ENCODE measurements at regions not wholly inside any gene's neighbourhood (a gene's known extent, or its start where the extent isn't known, plus 50 kb on each side); places are given as distances from the start of the nearest gene placed in this dataset.

- no peak for TF ChIP-seq RAD21 (IDR thresholded peaks at IDR 0.05; ENCODE audit: low read depth)
Measured at GRCh38 chr2:172282944-172283343, 144.4 kb upstream of the ITGA6 start (continued).

- RAD21 ChIA-PET (ENCODE audit: low non-redundant PET in 1 of 2, low total read pairs in 2 of 2, uncharacterized antibody in 2 of 2, unreplicated experiment in 2 of 2): no interaction called here
- no peak overlapping the region for H3K9ac ChIP-seq (ENCODE audit: low read length)
- H4K20me1 ChIP-seq (ENCODE audit: insufficient read depth): no peaks in the 10 kb centered on the region
- H3K36me3 ChIP-seq (ENCODE audit: control insufficient read depth in 1 of 2, insufficient read depth in 2 of 2, low read length in 2 of 2): no peaks in the 10 kb centered on the region
- no peak overlapping the region for H3K27ac ChIP-seq (ENCODE audit: low read depth, low read length)
- no TSS peak for BruUV-seq (replicated peaks)
- no peak for TF ChIP-seq SRF (IDR thresholded peaks at IDR 0.05; ENCODE audit: low read depth)
- no peak for TF ChIP-seq CBX3 (IDR thresholded peaks at IDR 0.05; ENCODE audit: low read depth)
- no peak for TF ChIP-seq ZFX (IDR thresholded peaks at IDR 0.05)
- ATAC-seq (no peak), DNase-seq (ENCODE audit: low read depth, low spot score) (no peak)
- intact Hi-C loops (cut with micrococcal nuclease): no loop called here
- no peaks in the 10 kb centered on the region for H3K27me3 ChIP-seq (ENCODE audit: insufficient read depth, low read length)
- no peaks in the 10 kb centered on the region for H3K9me2 ChIP-seq (ENCODE audit: insufficient read depth)
- no peaks in the 10 kb centered on the region for H3K79me2 ChIP-seq (ENCODE audit: insufficient read depth, low read length)
- no peak overlapping the region for H3K4me2 ChIP-seq (ENCODE audit: low read length)
- H3K4me3 ChIP-seq (replicated peaks in 1 of 2; ENCODE audit: low read depth in 1 of 2, low read length in 2 of 2): no peak overlapping the region
- CTCF ChIA-PET: interaction anchor here (2.0 kb wide), 1 partner anchor 178 kb away, joined by 7 read pairs; no protein-coding TSS in a partner anchor
- POLR2A ChIA-PET: no interaction called here
- peaks cover 8 to 20% of the 10 kb centered on the region in 2 experiments for H3K4me1 ChIP-seq (ENCODE audit: control insufficient read depth in 1 of 2, insufficient read depth in 2 of 2, low read length in 2 of 2)
- H3K9me3 ChIP-seq (ENCODE audit: control insufficient read depth in 1 of 2, insufficient read depth in 1 of 2, low read depth in 1 of 2, low read length in 2 of 2): no peaks in the 10 kb centered on the region
- no peak overlapping the region for H2AFZ ChIP-seq (ENCODE audit: low read depth, low read length, poor library complexity, severe bottlenecking)
Measured at GRCh38 chr2:172283476-172283875, 143.9 kb upstream of the ITGA6 start.

- H3K4me2 ChIP-seq (ENCODE audit: low read length): no peak overlapping the region
- ChIA-PET CTCF (interaction anchor here (1.1 to 2.0 kb wide), 2 partner anchors 177 to 178 kb away, joined by 3 to 7 read pairs; no protein-coding TSS in a partner anchor), RAD21 (ENCODE audit: low non-redundant PET in 1 of 2, low total read pairs in 2 of 2, uncharacterized antibody in 2 of 2, unreplicated experiment in 2 of 2) (no interaction called here), POLR2A (no interaction called here)
- H3K36me3 ChIP-seq (ENCODE audit: control insufficient read depth in 1 of 2, insufficient read depth in 2 of 2, low read length in 2 of 2): no peaks in the 10 kb centered on the region
- DNase-seq (ENCODE audit: low read depth, low spot score) (no peak), ATAC-seq (no peak)
- H3K9me3 ChIP-seq (ENCODE audit: control insufficient read depth in 1 of 2, insufficient read depth in 1 of 2, low read depth in 1 of 2, low read length in 2 of 2): no peaks in the 10 kb centered on the region
- no peaks in the 10 kb centered on the region for H4K20me1 ChIP-seq (ENCODE audit: insufficient read depth)
- H3K4me3 ChIP-seq (replicated peaks in 1 of 2; ENCODE audit: low read depth in 1 of 2, low read length in 2 of 2): no peak overlapping the region
- intact Hi-C loops (cut with micrococcal nuclease): no loop called here
- no peaks in the 10 kb centered on the region for H3K79me2 ChIP-seq (ENCODE audit: insufficient read depth, low read length)
- H2AFZ ChIP-seq (ENCODE audit: low read depth, low read length, poor library complexity, severe bottlenecking): no peak overlapping the region
- H3K9me2 ChIP-seq (ENCODE audit: insufficient read depth): no peaks in the 10 kb centered on the region
- peaks cover 9 to 25% of the 10 kb centered on the region in 2 experiments for H3K4me1 ChIP-seq (ENCODE audit: control insufficient read depth in 1 of 2, insufficient read depth in 2 of 2, low read length in 2 of 2)
- H3K27me3 ChIP-seq (ENCODE audit: insufficient read depth, low read length): no peaks in the 10 kb centered on the region
- no peak for TF ChIP-seq EZH2 (IDR thresholded peaks at IDR 0.05)
- TF ChIP-seq ZBTB33 (IDR thresholded peaks at IDR 0.05; ENCODE audit: extremely low read depth, insufficient replicate concordance, low read length): no peak
- TF ChIP-seq TCF7L2 (IDR thresholded peaks at IDR 0.05; ENCODE audit: borderline replicate concordance, extremely low read depth, insufficient read depth, insufficient read length): no peak
- no peak for TF ChIP-seq SP1 (IDR thresholded peaks at IDR 0.05; ENCODE audit: low read depth)
- TF ChIP-seq SRF (IDR thresholded peaks at IDR 0.05; ENCODE audit: low read depth): no peak
- no peak for TF ChIP-seq MAX (IDR thresholded peaks at IDR 0.05)
- no peak for TF ChIP-seq FOSL1 (IDR thresholded peaks at IDR 0.05; ENCODE audit: low read depth)
- no peak for TF ChIP-seq SIN3A (IDR thresholded peaks at IDR 0.05; ENCODE audit: low read depth)
- no peak for TF ChIP-seq POLR2A (IDR thresholded peaks at IDR 0.05; ENCODE audit: borderline replicate concordance, extremely low read depth, insufficient read depth, insufficient read length)
- TF ChIP-seq ATF3 (IDR thresholded peaks at IDR 0.05): no peak
- TF ChIP-seq EZH2phosphoT487 (IDR thresholded peaks at IDR 0.05; ENCODE audit: borderline replicate concordance): no peak
- no peak for TF ChIP-seq CBX3 (IDR thresholded peaks at IDR 0.05; ENCODE audit: low read depth)
- TF ChIP-seq POLR2AphosphoS5 (IDR thresholded peaks at IDR 0.05; ENCODE audit: low read depth, low read length): no peak
- TF ChIP-seq ELF1 (IDR thresholded peaks at IDR 0.05; ENCODE audit: borderline replicate concordance, low read depth): no peak
- TF ChIP-seq EGR1 (IDR thresholded peaks at IDR 0.05; ENCODE audit: low read depth): no peak
- no peak overlapping the region for H3K27ac ChIP-seq (ENCODE audit: low read depth, low read length)
- no peak overlapping the region for H3K9ac ChIP-seq (ENCODE audit: low read length)
- no TSS peak for BruUV-seq (replicated peaks)
Measured at GRCh38 chr2:172284209-172284608, 143.2 kb upstream of the ITGA6 start.

All from HCT116 (cell line).